RWPE1 (cell line): ENCODE measurements at regions not wholly inside any gene's neighbourhood (a gene's known extent, or its start where the extent isn't known, plus 50 kb on each side); places are given as distances from the start of the nearest gene placed in this dataset.

Experiments
- CTCF ChIA-PET: fragments of 350-600 bp; sonication (Branson Sonifier 250); formaldehyde crosslinking; extraction: SDS; loops from one replicate; lab custom pipeline; 2021; lab: Yijun Ruan, JAX
- POLR2A ChIA-PET: fragments of 400-600 bp; formaldehyde crosslinking; extraction: SDS; loops from one replicate; lab custom pipeline; 2020; ENCODE audit warnings: antibody characterized with exemption; ENCODE audit not compliant: low non-redundant PET; lab: Yijun Ruan, JAX
- DNase-seq: peaks from one replicate; pipeline ENCODE4 v3.0.0; 2012; ENCODE audit warnings: low spot score
- H3K27ac ChIP-seq: fragments of 450-650 bp; 2 replicates; pipeline ENCODE4 v1.5.1; 2017
- TF ChIP-seq, protein P1 (sequence below): fragments of 450-650 bp; conservative IDR thresholded peaks from 2 replicates; pipeline ENCODE4 v1.5.1; 2017; ENCODE audit warnings: low read depth, mild to moderate bottlenecking

GRCh38 chr3:117266806-117267205 lies 557.2 kb downstream of the TUSC7 start:
- CTCF ChIA-PET, result no interaction called here
- TF ChIP-seq, protein P1, sequence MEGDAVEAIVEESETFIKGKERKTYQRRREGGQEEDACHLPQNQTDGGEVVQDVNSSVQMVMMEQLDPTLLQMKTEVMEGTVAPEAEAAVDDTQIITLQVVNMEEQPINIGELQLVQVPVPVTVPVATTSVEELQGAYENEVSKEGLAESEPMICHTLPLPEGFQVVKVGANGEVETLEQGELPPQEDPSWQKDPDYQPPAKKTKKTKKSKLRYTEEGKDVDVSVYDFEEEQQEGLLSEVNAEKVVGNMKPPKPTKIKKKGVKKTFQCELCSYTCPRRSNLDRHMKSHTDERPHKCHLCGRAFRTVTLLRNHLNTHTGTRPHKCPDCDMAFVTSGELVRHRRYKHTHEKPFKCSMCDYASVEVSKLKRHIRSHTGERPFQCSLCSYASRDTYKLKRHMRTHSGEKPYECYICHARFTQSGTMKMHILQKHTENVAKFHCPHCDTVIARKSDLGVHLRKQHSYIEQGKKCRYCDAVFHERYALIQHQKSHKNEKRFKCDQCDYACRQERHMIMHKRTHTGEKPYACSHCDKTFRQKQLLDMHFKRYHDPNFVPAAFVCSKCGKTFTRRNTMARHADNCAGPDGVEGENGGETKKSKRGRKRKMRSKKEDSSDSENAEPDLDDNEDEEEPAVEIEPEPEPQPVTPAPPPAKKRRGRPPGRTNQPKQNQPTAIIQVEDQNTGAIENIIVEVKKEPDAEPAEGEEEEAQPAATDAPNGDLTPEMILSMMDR, result no peak

DNA sequence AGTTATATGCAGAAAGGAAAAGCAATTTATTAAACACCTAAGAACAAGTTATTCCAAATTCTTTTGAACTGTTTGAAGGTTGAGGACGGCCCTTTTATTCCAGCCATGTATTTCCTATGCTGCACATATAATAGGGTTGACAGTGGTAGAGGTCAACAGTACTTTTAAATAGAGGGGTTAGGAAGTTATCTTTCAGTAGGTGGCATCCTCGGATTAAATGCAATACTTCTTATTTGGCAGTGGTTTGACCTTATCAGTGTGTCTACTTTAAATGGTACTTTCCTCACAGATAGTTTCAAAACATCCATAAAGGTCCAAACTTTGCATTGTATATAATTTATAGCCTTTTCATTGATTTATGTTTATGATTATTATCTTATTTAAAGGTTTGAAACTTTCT lies 558.7 kb downstream of the TUSC7 start:
- ChIA-PET CTCF (no interaction called here), POLR2A (no interaction called here)
- no peak for DNase-seq
- TF ChIP-seq, protein P1, result no peak
- H3K27ac ChIP-seq, result no peak overlapping the region

More at GRCh38 chr3:117266806-117267205, 557.2 kb downstream of the TUSC7 start:
- no peak overlapping the region for H3K27ac ChIP-seq
- POLR2A ChIA-PET, result no interaction called here
- DNase-seq, result no peak

DNA sequence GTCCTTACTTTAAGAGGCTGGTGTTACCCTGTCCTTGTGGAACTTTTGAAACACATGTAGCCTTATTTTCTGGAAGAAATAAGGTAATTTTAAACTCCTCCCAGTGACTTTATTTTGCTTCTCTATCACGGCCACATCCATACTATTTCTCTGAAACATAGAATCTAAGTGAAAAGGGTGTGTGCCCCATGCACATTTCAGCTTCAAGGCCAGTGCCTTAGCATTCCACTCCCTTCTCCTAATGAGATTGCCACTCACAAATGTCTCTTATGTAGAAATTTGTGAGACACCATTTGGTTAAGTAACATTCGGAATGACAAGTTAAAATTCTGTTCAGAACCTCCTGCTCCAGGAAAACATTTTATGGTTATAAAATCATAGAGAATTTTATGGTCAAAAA lies 562.7 kb downstream of the TUSC7 start:
- DNase-seq, result no peak
- ChIA-PET CTCF (no interaction called here), POLR2A (no interaction called here)
- TF ChIP-seq, protein P1, result no peak
- H3K27ac ChIP-seq, result no peak overlapping the region

GRCh38 chr3:117272876-117273523 lies 563.4 kb downstream of the TUSC7 start:
- no peak for DNase-seq
- CTCF ChIA-PET, result interaction anchor here (0.7 kb wide), 1 partner anchor 366 kb away, joined by 3 read pairs; no protein-coding TSS in a partner anchor
- TF ChIP-seq, protein P1, result no peak
- POLR2A ChIA-PET, result no interaction called here
- no peak overlapping the region for H3K27ac ChIP-seq

GRCh38 chr3:117277816-117278215 lies 568.2 kb downstream of the TUSC7 start:
- CTCF ChIA-PET, result interaction anchor here (0.7 kb wide), 1 partner anchor 26 kb away, joined by 3 read pairs; no protein-coding TSS in a partner anchor
- no peak for DNase-seq
- H3K27ac ChIP-seq, result no peak overlapping the region
- POLR2A ChIA-PET, result no interaction called here
- TF ChIP-seq, protein P1, result no peak

- ChIA-PET POLR2A (no interaction called here), CTCF (interaction anchor here (0.7 kb wide), 1 partner anchor 27 kb away, joined by 3 read pairs; no protein-coding TSS in a partner anchor)
- peak; percentile 40 for DNase-seq
- no peak overlapping the region for H3K27ac ChIP-seq
- TF ChIP-seq, protein P1, result no peak
These were observed 569.0 kb downstream of the TUSC7 start for GRCh38 chr3:117278424-117279190.
